NCI-H2227 (cell line): ENCODE measurements at regions not wholly inside any gene's neighbourhood (a gene's known extent, or its start where the extent isn't known, plus 50 kb on each side); places are given as distances from the start of the nearest gene placed in this dataset.
"Not testable (repeated sequence)": the region's sequence is repeated elsewhere in the genome, so short reads cannot be mapped to it uniquely, and the experiment has no call there.

Experiments
- DNase-seq: peaks from one replicate; lab custom pipeline; 2025; ENCODE audit not compliant: unreplicated experiment; lab: John Stamatoyannopoulos, UW

- DNase-seq: not testable (repeated sequence)
These were observed 638.3 kb upstream of the TPTE start for GRCh38 chr21:9883047-9883446.

DNA sequence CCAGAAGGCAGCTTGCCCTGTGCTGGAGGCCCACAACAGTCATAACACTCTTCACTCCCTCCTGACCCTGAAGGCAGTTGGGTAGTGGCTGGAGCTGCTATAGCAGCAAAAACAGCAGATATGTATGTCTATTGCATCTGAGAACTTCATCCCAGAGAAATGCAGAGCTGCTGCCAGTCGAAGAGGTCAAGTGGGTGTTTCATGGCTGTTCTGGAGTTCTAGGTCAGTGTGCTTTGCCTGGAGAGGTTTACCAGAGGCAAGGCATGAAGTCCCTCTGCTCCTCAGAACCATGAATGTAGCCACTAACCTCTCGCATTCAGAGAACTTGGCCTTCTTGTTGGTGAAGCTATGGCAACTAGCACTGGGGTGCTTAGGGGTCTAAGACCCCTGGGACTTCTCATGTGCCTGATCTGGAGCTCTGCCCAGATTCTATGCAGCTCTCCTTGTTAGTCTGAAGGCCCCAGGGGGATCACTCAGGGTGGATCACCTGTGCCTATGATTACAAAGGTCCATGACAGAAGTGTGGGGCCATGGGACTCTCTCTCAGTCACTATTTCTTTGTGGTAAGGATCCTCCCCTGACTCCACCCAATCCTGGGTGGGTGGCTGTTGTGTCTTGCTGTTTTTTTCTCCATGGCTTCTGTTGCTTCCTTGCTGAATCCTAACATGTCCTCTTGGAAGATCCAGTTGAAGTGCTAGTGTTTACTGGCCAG is 637.7 kb upstream of the TPTE start:
- not testable (repeated sequence) for DNase-seq

DNA sequence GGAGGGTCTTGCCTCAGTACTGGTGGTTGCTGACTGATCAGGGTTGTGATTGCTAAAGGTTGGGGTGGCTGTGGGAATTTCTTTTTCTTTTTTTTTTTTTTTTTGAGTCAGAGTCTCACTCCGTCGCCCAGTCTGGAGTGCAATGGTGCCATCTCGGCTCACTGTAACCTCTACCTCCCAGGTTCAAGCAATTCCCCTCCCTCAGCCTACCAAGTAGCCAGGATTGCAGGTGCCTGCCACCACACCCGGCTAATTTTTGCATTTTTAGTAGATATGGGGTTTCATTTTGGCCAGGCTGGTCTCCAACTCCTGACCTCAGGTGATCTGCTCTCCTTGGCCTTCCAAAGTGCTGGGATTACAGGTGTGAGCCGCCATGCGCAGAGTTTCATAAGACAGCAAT is 632.9 kb upstream of the TPTE start:
- not testable (repeated sequence) for DNase-seq

GRCh38 chr21:9903579-9903978 is 617.8 kb upstream of the TPTE start:
- not testable (repeated sequence) for DNase-seq

DNA sequence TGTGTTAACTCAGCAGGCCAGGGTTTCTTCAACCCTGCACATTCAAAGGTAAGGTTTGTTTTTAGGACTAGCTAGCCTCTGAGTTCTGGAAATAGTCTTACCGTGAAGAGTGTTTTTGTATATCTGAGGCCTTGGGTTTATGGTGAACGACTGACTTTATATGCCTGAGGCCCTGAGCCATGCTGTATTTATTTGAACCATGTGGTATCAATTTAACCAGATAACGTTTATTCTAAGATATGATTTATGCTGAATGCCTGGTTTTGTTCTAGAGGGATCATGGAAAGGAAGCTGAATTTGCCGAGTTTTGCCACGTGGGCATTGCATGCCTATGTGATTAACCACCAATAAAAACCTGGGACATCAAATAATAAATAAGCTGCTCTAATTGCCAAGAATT is 607.2 kb upstream of the TPTE start:
- DNase-seq: not testable (repeated sequence)

DNA sequence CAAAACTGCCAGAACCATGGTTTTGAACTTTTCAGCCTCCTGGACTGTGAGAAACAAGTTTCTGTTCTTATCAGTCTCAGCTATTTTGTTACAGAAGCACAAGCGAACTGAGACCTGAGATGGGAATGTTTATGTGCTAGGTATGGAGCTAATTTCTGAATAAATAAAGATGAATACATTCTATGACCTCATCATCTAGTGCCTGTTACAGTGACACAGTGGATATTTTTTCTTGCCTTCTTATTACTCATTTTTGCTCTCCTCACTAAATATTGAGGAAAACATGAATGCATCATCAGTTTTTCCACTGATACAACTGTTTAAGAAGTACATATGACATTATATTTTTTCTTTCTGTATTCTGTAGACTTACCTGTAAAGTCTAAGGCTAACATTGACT is 601.9 kb upstream of the TPTE start:
- DNase-seq: not testable (repeated sequence)

DNA sequence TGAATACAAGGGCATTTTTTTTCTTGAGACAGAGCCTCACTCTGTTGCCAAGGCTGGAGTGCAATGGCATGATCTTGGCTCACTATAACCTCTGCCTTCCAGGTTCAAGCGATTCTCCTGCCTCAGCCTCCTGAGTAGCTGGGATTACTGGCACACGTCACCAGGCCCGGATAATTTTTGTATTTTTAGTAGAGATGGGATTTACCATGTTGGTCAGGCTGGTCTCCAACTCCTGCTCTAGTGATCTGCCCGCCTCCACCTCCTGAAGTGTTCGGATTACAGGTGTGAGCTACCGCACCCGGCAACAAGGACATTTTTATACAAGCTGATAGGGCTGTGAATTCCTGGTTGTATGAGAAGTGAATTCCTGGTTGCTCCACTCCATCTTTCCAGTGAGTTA is 577.7 kb upstream of the TPTE start:
- not testable (repeated sequence) for DNase-seq

GRCh38 chr21:9946057-9946456 is 575.3 kb upstream of the TPTE start:
- not testable (repeated sequence) for DNase-seq

DNA sequence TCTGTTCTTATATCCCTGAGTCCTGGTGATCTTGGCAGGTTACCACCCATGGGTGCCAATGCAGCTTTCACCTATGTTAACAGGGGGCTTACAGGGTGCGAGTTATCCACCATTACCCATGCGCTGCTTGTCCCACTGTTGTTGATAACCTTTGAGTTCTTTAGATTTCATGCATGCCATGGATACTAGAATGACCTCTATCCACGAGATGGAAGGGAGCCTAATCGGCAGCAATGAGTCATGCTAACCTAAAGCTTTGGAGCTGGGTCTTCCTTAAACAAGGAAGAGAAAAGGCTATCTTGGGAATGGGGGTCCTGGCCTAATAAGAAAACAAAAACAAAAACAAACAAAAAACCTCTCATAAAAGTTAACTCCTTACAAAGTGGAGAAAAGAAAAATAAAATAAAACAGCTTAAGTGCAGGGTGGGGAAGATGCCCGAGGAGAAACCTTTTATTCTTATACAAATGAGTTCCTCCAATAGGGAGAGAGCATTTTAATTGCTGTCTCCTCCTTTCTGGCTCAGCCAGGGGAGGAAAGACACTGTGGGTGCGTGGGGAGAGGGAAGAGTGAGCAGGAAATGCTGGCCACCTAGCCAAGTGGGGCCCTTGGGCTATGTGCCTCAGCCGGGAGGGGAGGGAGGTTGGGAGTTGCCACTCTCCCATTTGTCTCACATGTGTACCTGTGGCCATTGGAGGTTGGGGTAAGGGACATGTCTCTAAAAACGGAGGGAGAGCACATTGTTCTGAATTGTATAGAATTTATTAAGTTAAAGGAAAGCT is 571.7 kb upstream of the TPTE start:
- not testable (repeated sequence) for DNase-seq

DNA sequence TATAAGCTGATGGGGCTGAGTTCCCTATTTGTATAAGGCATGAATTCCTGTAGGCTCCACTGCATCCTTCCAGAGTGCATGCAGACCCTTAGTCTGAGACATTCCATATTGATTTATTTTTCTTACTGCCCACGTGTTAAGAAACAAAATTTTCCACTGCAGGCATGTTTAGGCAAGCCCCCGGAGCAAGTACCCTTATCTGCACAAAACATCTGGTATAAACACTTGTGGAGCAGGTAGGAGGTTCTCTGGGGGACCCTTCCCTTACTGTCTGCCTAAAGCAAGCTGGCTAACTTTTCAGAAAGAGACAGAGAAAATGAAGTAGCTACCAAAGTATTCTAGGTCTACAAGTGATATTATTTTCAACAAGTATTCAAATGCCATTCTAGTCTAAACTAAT is 571.0 kb upstream of the TPTE start:
- not testable (repeated sequence) for DNase-seq

DNA sequence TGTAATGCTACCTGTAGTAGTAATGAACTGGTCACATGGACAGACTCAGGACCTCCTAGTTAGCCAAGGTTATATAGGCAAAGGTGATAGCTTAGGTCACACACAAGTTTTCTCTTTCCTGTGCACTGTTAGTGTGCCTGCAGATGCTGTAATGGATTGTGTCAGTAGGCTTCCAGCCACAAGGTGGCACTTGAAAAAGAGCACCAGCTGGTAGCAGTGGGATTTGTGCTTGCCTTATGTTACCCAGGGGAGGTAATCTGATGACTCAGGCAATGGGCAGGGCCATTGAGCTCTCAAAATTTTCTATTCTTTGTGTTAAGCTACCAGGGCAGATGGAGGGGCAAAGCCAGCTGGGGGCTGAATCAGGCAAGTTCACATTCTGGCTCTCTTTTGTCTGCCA is 562.6 kb upstream of the TPTE start:
- not testable (repeated sequence) for DNase-seq

- not testable (repeated sequence) for DNase-seq
These were observed 562.0 kb upstream of the TPTE start for GRCh38 chr21:9959220-9959964.

DNA sequence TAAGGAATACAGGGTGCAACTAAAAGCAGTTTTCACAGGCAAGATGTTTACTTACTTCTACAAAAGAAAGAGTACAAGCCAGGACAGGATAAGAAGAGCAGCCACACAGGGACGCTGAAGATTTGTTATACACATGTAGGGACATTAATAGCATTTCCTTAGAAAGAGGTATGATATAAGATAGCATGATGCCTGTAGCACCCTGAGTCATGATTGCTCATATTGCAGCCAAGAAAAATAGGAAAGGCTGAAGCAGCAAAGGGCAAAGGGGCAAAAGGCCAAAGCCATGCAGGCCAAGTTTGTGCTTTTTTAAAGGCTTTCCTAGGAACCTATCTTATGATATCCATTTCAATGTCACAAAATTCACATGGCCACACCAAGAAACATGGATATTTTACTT is 552.0 kb upstream of the TPTE start:
- DNase-seq: not testable (repeated sequence)

- not testable (repeated sequence) for DNase-seq
These were observed 549.4 kb upstream of the TPTE start for GRCh38 chr21:9972018-9972417.

DNA sequence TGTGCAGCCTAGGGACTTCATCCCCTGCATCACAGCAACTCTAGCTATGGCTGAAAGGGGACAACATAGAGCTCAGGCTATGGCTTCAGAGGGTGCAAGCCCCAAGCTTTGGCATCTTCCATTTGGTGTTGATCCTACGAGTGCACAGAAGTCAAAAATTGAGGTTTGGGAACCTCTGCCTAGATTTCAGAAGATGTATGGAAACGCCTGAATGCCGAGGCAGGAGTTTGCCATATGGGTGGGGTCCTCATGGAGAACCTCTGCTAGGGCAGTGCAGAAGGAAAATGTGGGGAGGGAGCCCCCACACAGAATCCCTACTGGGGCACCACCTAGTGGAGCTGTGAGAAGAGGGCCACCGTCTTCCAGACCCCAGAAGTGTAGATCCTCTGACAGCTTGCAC is 543.0 kb upstream of the TPTE start:
- not testable (repeated sequence) for DNase-seq

GRCh38 chr21:9997507-9997906 is 523.9 kb upstream of the TPTE start:
- not testable (repeated sequence) for DNase-seq

DNA sequence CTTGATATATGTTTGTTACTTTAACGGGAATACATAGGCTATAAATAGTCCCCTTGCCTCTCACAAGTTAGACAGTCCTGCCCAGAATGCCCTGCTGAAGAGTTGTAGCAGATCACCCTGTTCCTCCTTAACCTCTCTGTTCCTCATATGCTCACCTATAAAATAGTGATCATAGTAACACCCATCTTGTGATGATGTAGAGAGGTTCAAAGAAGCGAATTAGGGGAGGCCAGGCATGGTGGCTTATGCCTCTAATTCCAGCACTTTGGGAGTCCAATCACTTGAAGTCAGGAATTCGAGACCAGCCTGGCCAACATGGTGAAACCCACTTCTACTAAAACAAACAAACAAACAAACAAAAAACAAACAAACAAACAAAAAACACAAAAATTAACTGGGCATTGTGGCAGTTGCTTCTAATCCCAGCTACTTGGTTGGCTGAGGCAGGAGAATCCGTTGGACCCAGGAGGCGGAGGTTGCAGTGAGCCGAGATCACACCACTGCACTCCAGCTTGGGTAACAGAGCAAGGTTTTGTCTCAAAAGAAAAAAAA is 518.5 kb upstream of the TPTE start:
- not testable (repeated sequence) for DNase-seq

DNA sequence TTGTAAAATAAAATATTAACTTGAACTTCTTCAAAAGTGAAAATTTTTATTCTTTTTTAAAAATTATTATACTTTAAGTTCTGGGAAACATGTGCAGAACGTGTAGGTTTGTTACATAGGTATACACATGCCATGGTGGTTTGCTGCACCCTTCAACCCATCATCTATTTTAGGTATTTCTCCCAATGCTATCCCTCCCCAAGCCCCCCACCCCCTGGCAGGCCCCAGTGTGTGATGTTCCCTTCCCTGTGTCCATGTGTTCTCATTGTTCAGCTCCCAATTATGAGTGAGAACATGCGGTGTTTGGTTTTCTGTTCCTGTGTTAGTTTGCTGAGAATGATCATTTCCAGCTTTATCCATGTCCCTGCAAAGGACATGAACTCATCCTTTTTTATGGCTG is 515.6 kb upstream of the TPTE start:
- not testable (repeated sequence) for DNase-seq

DNA sequence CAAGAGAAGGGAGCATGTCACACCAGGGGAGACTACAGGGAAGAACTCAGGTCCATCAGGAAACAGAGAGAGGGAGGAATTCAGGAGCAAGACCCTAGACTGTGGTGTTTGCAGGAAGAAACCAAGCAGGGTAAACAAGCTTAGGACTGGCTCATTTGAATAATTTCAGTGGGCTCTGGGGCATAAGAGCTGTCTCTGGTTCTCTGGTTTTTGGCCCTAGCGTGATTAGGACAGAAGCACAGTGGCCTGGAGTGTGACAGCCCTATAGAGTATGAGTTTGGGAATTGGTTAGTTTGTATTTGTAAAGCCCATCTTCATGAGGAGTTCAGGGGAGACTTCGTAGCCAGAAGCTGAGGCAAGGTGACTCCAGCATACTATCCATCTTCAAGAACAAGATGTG is 504.4 kb upstream of the TPTE start:
- DNase-seq: not testable (repeated sequence)

DNA sequence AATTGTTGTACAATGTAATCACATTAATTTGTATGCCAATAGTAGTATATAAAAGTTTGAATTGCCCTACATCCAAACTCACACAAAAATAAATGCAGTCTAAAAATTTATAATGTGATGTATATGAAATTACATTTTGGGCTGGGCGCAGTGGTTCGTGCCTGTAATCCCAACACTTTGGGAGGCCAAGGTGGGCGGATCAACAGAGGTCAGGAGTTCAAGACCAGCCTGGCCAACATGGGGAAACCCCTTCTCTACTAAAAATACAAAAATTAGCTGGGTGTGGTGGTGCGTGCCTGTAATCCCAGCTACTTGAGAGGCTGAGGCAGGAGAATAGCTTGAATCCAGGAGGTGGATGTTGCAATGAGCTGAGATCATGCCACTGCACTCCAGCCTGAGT is 503.6 kb upstream of the TPTE start:
- DNase-seq: not testable (repeated sequence)

DNA sequence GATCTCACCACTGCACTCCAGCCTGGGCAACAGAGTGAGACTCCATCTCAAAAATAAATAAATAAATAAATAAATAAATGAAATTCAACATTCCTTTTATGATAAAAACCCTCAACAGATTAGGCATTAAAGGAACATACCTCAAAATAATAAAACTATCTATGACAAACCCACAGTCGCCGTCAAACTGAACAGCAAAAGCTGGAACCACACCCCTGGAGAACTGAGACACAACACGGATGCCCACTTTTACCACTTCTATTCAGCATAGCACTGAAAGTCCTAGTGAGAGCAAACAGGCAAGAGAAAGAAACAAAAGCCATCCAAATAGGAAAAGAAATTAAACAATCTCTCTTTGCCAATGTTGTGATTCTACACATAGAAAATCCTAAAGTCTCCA is 499.9 kb upstream of the TPTE start:
- not testable (repeated sequence) for DNase-seq
